ENCODE measurements at regions not wholly inside any gene's neighbourhood (a gene's known extent, or its start where the extent isn't known, plus 50 kb on each side); places are given as distances from the start of the nearest gene placed in this dataset.

- TF ChIP-seq, protein P1, sequence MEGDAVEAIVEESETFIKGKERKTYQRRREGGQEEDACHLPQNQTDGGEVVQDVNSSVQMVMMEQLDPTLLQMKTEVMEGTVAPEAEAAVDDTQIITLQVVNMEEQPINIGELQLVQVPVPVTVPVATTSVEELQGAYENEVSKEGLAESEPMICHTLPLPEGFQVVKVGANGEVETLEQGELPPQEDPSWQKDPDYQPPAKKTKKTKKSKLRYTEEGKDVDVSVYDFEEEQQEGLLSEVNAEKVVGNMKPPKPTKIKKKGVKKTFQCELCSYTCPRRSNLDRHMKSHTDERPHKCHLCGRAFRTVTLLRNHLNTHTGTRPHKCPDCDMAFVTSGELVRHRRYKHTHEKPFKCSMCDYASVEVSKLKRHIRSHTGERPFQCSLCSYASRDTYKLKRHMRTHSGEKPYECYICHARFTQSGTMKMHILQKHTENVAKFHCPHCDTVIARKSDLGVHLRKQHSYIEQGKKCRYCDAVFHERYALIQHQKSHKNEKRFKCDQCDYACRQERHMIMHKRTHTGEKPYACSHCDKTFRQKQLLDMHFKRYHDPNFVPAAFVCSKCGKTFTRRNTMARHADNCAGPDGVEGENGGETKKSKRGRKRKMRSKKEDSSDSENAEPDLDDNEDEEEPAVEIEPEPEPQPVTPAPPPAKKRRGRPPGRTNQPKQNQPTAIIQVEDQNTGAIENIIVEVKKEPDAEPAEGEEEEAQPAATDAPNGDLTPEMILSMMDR (optimal IDR thresholded peaks at IDR 0.05 in 1 of 3, IDR thresholded peaks at IDR 0.05 in 1 of 3, conservative IDR thresholded peaks at IDR 0.05 in 1 of 3; ENCODE audit: extremely low read depth in 1 of 3, insufficient read depth in 2 of 3, low read length in 3 of 3): no peak
- TF ChIP-seq EZH2 (IDR thresholded peaks at IDR 0.05; ENCODE audit: low read length): no peak
- Histone ChIP-seq H4K20me1 (ENCODE audit: control insufficient read depth, extremely low read depth, insufficient read depth, low read length) (no peaks in the 10 kb centered on the region), H3K9me1 (ENCODE audit: control insufficient read depth, extremely low read depth, insufficient read depth, low read length) (no peaks in the 10 kb centered on the region), H2AFZ (ENCODE audit: control insufficient read depth, low read length) (no peak overlapping the region), H3K9me3 (ENCODE audit: control insufficient read depth, low read depth, low read length) (no peaks in the 10 kb centered on the region), H3K27ac (ENCODE audit: control insufficient read depth, insufficient read depth, low read length) (no peak overlapping the region), H3K27me3 (ENCODE audit: control insufficient read depth, extremely low read depth, insufficient read depth, low read length) (no peaks in the 10 kb centered on the region), H3K4me2 (ENCODE audit: control insufficient read depth, extremely low read depth, insufficient read depth, low read depth, low read length) (no peak overlapping the region), H3K4me1 (ENCODE audit: control insufficient read depth, extremely low read depth, insufficient read depth, low read length) (no peaks in the 10 kb centered on the region), H3K79me2 (ENCODE audit: control insufficient read depth, insufficient read depth, low read length) (no peaks in the 10 kb centered on the region), H3K9ac (ENCODE audit: control insufficient read depth, extremely low read depth, insufficient read depth, low read length) (no peak overlapping the region), H3K4me3 (ENCODE audit: control insufficient read depth in 2 of 3, extremely low read depth in 1 of 3, insufficient read depth in 2 of 3, low read depth in 1 of 3, low read length in 3 of 3) (no peak overlapping the region), H3K36me3 (ENCODE audit: control insufficient read depth in 2 of 2, extremely low read depth in 1 of 2, insufficient read depth in 2 of 2, low read length in 2 of 2) (no peaks in the 10 kb centered on the region)
- dilution Hi-C loops (cut with MboI; ENCODE audit: extremely low pct_ligation_motif_present, low sequenced_read_pairs): no loop called here
- no peak for DNase-seq (ENCODE audit: low read depth, low spot score)
- FAIRE-seq: no peak
These were observed 169.2 kb downstream of the PARM1 start for GRCh38 chr4:75101906-75102786.

Small RNAs in the stretch of these regions (small RNA-seq; reads per million reads assigned to genes)
- gene AC093870.1 (ENCODE audit: insufficient read length in 3 of 3, low read depth in 3 of 3, low replicate concordance in 1 of 3): 0 reads per million in 3 experiments

Data from keratinocyte (primary cell).